Dedifferentiated amniotic fluid mesenchymal stem cell (primary cell): ENCODE measurements at regions not wholly inside any gene's neighbourhood (a gene's known extent, or its start where the extent isn't known, plus 50 kb on each side); places are given as distances from the start of the nearest gene placed in this dataset.

Experiments
- DNase-seq: peaks from one replicate; pipeline ENCODE4 v3.0.0-alpha.2; 2016; ENCODE audit errors: extremely low spot score

DNA sequence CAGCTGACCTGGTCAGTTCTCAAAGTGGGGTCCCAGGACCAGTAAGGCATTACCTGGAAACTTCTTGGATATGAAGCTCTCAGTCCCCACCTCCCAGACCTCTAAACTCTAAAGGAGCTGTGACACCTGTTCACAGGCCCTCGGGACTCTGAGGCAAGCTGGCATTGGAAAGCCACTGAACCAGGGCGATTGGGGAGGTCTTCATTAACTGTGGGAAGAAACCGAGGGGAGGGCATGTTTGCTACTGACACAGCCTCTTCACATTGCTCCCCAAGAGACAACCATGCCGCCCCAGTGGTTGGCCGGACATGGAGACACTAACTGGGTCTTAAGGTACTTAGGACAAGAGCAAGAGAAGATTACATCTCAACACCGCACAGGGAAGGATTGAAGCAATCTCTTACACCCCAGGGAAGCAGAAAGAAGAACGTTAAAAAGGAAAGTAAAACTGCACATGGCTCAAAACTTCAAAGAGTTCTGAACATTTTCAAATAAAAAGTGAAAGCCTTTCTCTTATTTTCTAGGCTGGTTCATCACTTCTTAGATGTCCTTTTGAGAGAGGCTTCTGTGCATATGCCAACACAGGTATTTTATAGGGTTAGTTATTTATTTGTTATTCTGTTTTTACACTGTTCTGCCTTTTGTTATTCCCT lies 210.0 kb upstream of the CST7 start:
- DNase-seq, result no peak

DNA sequence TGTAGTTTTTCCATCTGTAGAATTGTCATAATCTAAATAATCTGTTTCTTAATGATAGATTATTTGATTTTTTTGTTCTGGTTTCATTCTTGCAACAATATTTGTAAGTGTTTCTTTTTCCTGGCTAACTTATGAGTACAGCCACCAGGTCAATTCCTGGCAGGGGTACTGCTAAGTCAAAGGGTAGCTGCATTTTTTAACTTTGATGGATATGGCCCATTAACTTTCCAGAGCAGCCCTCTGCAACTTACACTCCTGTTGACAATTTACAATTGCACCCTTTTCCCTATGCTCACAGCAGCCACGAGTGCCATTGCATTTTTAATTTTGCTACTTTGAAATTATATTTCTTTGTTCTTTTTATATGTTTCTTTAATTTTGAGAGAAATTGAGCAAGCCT lies 209.3 kb upstream of the CST7 start:
- no peak for DNase-seq

- DNase-seq, result no peak
Measured at GRCh38 chr20:24741493-24742072, 207.5 kb upstream of the CST7 start.

GRCh38 chr20:24742436-24742835 lies 206.6 kb upstream of the CST7 start:
- DNase-seq, result no peak

GRCh38 chr20:24742989-24743388 lies 206.1 kb upstream of the CST7 start:
- DNase-seq, result no peak

DNA sequence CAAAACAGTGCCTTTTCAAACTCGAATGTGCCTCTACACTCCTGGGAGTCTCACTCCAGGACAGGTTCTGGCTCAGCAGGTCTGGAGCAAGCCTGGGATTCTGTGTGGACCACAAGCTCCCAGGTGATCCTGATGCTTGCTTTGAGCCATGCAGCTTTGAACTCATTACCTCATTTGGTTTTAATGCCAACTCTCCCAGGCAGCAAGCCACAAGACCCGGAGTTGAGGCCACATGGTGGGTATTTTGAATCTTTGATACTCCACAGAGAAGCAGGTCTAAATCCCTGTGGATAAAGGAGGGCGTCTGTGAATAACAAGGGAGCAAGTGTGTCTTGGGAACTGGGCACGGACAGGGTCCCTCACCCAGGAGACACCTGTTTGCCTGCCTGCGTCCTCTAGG lies 205.4 kb upstream of the CST7 start:
- no peak for DNase-seq

DNA sequence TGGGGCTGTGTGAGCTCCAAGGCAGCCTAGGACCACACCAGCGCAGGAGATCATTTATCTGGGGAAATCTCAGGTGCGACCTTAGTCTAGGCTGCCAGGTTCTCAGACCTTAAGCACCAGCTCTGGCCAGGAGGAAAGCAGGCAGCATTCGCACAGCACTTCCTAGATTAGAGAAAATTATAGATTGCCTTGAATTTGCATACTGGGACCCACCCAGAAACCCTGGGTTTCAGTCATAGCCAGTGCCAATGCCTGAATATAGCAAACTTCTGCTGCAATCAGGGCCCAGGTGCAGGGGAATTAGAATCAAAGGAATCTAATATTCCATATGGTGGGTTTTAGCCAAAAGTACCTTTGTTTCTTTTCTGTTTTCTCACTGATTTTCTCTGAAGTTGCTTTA lies 204.3 kb upstream of the CST7 start:
- DNase-seq, result no peak

DNA sequence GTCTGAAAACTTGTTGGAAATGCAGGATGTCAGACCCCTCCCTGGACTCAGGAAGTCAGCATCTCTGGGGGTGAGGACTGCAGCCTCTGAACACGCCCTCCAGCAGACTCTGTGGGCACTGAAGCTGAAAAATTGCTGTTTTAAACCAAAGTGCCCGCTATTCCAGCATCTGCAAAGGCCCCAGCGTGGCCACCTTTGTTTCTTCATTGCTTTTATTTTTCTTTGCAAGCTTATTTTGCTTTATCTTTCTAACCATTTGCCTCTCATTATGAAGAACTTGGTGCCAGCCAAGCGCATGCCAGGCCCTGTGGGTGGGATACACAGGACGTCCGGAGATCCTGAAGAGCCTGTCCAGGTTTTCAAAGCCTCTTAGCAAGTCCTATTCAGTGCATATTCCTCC lies 203.9 kb upstream of the CST7 start:
- no peak for DNase-seq

- DNase-seq, result no peak
Measured at GRCh38 chr20:24745617-24746350, 203.3 kb upstream of the CST7 start.

GRCh38 chr20:24746351-24746685 lies 202.8 kb upstream of the CST7 start:
- no peak for DNase-seq

DNA sequence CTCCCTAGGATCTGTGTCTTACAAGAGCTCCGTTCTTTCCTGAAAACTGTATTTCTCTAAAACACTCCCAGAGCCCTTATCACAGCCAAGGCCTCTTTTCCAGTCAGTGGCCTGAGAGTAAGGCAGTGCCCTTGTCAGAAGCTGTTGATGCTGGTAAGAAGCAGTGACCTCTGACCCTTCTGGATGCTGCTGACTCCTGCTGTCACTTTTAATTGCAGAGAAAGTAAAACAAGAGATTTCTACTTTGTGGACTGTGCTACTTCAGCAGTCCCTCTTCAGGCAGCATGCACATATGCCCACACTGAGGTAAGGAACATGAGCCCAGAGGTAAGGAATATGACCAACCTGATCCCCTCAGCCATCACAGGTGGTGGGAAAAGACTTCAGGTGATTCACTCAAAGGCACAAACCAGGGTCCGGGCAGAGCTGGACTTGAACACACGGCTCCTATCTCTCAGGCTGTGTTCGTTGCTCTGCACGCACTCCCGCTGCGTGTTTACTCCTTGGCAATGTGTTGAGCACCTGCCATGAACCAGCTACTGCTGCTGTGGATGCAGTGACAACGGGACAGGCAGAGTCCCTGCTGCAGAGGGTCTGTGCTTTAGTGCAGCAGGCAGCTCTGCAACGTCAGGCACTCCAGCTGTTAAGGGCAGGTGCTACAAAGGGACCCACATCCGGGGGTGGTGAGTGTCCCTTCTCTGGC lies 201.9 kb upstream of the CST7 start:
- DNase-seq, result no peak

DNA sequence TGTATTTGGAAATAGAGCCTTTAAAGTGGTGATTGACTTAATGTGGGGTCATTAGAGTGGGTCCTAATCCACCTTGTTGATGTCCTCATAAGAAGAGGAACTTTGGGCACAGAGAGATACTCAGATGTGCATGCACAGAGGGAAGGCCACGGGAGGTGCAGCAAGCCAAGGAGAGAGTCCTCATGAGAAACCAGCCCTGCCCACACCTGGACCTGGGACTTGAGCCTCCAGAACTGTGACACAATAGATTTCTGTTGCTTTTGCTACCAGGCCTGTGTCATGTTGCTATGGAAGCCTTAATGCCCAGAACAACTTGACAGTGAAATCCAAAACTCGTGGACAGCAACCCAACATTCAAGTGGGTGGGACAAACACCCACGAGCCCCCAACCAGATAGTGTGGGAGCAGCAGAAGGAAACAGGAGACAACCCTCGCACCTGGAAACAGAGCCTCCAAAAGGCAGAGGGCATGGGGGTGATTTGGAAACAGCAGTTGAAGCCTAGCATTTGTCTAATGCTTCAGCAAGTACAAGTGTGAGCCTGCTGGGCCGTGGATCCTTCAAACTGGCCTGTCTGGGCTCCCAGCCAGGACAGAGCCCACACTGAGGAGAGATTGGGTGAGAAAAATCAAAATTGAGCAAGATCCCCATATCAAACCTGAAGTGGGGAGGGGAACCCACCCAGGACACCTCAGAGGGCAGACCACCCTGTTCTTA lies 201.0 kb upstream of the CST7 start:
- no peak for DNase-seq

DNA sequence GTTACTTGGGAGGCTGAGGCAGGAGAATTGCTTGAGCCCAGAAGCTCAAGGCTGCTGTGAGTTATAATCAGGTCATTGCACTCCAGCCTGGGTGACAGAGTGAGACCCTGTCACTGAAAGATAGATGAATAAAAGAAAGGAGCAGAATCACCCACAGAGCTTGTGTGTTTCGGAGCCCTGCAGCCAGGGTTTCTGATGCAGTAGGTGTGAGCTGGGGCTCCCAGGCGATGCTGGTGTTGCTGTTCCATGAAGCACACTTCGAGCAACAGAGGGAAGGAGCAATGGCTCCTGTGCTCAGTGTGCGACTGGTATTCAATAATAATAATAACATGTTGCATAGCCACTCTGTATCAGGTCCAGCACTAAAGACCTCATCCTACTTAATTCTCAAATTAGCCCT lies 197.5 kb upstream of the CST7 start:
- DNase-seq, result no peak

- DNase-seq, result no peak
Measured at GRCh38 chr20:24752612-24753011, 196.5 kb upstream of the CST7 start.

DNA sequence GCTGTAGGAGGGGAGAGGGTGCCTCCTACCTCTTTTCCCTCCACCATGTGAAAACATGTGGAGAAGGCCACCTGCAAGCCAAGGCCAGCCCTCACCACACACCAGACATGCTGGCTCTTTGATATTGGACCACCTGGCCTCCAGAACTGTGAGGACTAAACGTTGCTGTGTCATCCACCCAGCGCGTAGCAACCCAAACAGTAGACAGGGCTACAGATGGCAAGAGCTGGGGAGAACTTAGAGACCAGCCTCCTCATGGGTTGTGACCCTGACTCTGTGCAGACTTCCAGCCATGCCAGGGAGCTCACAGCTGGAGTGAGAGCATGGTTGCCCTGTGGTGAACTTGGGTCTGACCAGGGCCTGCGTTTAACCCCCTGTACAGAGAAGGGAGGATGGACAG lies 195.9 kb upstream of the CST7 start:
- DNase-seq, result no peak

DNA sequence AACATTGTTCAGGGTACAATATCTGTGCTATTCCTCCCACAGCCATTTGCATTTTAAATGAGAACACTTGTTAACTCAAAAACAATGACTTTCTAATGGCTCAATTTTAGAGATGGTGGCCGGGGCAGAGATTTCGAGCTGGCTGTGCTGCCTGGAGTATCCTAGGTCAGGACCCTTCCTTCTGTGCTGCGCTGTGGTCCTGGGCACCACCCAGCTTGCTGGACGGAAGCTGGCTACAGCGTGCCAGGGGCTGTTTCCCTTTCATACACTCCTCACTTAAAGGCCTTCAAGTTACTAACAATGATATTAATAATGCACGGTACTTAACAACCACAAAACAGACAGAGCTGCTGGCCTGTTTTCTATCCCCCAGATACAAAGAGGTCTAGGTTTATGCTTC lies 194.4 kb upstream of the CST7 start:
- no peak for DNase-seq

- DNase-seq, result no peak
Measured at GRCh38 chr20:24755411-24755922, 193.6 kb upstream of the CST7 start.

DNA sequence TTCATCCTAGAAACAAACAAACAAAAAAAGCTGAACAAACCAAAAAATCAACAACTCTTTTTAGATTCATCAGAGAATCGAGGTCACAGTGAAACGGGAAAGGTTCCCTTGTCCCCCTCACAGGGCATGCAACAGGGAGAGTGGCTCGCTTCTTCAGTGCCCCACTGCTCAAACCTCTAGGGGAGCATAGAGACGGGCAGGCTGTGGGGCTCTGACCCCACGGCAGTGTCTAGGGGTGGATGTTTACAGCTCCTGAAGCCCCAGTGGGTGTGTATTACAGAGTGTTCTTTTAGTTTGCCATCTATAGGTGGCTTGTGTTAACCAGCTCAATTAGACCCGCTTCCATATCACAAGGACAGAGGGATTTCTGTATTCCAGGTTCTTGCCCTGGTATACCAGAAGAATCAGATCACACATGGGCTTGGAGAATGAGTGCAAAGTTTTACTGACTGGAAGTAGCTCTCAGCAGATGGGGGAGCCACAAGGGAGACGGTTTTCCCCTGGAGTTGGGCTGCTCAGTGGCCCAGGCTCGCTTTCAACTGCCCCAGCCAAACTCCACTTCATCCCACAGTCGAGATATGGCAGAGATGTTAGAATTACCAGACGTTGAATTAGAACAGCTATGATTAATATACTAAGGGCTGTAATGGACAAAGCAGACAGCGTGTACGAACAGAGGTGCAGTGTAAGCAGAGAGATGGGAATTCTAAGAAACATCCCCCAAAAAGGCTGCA lies 192.6 kb upstream of the CST7 start:
- no peak for DNase-seq

DNA sequence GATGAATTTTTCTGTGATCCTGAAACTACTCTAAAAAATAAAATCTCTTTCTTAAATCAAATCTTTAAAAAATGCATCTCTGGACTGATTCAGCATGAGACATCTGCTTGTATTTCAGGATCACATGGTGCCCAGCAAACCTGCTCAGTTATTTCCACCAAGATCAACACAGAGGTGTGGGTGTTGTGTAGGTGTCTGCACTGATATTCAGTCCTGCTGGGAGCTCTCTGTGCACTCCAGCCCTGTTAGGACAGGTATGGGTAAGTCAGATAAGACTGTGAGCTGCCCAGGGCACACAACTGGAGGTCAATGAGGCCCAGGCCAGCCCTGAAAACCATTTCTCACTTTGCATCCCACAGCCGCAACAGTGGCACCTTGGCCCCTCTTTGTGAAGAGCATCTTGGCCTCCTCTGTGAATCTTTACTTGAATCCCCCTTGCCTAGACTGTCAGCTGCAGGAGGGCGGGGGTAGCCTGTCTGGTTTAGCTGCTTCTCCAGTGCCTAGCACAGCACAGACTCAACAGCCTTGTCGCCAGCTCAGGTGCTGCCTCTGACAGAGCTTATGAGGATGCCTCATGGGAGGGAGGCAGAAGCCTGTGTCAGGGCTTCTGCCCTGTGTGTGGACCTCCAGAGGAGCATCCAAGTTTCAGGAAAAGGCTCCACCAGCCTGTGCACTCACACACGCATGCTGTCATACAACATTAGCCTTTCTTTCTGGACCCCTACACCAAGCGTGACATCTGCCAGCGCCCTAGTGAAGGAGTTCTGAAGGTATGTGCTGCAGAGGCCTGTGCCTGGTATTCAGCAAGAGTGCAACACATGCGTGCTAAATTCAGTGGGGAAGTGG lies 187.6 kb upstream of the CST7 start:
- DNase-seq, result no peak

DNA sequence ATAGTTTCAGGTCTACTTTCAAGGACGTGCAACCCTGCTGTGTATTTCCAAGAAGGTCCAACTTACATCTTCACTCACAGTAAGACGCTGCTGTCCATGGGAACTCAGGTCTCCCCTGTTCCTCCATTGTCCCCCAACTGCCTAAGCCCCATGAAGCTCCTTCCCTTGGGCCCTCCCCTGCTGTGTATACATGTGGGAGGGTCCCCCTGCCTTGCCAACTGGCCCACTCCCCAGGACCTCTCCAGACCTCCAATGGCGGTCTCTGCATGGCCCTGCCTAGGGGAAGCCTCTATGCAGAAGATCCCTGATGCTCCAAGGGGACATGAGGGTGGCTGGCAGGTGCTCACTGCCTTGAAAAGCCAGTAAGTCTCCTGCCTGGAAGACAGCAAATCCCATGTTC lies 186.7 kb upstream of the CST7 start:
- no peak for DNase-seq
